D341Med (cell line): ENCODE measurements at regions not wholly inside any gene's neighbourhood (a gene's known extent, or its start where the extent isn't known, plus 50 kb on each side); places are given as distances from the start of the nearest gene placed in this dataset.

Experiments used
- DNase-seq: peaks from one replicate; pipeline ENCODE4 v3.0.0; 2012; ENCODE audit warnings: low spot score

DNA sequence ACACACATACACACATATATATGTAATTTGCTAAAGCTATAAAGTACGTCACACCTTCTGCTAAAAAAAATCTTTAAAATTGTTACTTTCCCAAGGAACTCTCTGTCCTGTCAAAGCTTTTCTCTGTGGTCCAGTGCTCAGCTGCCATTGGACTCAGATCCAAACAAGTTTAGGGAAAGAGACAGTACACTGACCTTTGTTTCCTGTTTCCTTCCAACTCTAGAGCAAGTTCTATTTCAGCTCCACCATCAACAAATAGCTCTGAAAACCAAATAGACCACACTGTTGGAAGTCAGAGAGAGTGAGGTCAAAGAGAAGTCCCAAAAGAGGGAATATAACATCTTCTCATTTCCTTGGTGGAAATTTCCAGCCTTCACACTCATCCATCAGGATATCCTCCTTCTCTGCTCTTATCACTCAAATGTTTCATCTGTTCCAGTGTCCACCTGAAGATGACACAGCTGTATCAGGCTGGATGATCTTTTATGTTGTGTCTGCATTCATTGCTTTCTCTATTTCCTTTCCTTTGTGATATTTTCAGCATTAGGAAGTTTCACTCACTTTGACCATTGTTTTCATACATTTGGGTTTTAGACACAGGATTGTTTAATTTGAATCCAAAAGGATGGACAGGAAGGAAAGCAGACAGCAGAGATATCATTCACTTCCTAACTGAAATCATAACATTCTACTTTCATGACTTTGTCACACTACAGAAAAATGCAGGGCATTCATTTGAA is 192.3 kb upstream of the NT5C1B start:
- DNase-seq: no peak

- DNase-seq: no peak
Measured at GRCh38 chr2:18777250-18777812, 188.0 kb upstream of the NT5C1B start.

GRCh38 chr2:18771212-18771611 is 181.8 kb upstream of the NT5C1B start:
- DNase-seq: no peak

GRCh38 chr2:18763338-18763737 is 174.0 kb upstream of the NT5C1B start:
- DNase-seq: no peak

- DNase-seq: no peak
Measured at GRCh38 chr2:18762667-18763066, 173.3 kb upstream of the NT5C1B start.

DNA sequence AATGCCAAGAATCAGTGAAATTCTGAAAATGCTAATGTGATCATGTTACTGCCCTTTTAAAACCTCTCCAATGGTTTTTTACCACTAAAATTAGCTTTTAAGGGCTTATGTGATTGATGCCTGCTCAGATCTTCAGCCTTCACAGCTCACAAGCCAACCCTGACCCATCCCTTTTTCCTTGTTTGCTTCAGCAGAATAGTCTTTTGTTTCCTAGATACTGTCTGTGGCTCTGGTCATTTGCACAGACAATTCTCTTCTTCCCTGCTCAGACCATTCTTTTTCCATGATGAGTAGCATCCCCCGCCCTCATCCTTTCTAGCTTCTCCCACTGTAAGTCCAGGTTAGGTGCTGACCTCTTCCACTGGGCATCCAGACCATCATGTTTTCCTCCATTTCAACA is 164.9 kb upstream of the NT5C1B start:
- DNase-seq: no peak

- DNase-seq: no peak
Measured at GRCh38 chr2:18753722-18754121, 164.4 kb upstream of the NT5C1B start.

DNA sequence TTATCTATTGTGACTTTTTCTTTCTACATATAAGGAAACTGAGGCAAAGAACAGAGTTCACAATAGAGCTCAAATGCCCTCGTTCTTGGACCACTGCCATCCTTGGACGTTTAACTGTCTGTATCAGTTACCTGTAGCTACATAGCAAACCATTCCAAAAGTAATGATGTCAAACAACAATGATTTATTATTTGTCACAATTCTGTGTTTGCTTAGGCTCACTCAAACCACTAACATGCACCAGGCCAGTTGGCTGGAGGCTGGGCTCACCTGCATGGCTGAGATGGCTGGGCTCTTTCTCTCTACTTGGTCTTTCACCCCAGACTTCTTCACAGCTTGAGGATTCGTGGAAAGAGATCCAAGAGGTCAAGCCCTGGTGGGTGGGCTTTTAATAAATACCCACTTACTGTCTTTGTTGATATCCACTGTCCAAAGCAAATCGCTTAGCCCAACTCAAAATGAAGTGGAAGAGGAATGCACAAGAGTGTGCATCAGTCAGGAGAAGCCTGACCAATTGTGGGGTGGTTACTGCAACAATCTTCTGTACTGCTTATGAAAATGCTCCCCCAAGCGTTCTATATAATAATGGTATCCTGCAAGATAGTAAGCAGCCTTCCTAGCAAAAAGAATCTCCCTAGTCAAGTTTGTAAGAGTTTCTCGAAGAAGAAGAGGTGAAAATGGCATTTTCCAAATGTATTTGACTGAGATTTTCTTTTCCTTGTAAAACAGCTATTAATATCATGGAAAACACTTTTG is 163.5 kb upstream of the NT5C1B start:
- no peak for DNase-seq

DNA sequence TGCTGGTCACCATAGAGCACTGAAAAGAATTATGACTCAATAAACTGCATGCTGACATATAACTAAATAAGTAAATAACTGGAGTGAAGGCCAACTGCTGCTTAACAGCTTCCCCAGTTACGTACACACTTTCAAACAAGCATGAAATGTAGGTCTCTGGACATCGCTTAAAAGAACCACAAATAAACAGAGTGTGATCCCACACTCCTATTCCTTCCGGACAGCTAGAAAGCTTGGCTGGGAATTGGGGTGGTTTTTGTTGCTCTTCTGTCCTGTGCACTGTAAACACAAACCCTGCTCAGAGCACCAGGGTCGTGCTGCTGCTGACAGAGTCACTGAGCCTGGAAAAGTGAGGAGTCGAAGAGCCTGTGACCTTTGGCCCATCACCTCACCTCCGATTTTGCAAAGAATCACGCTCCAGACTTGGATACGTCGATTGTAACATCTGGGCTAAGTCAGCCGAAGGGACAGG is 162.7 kb upstream of the NT5C1B start:
- no peak for DNase-seq

DNA sequence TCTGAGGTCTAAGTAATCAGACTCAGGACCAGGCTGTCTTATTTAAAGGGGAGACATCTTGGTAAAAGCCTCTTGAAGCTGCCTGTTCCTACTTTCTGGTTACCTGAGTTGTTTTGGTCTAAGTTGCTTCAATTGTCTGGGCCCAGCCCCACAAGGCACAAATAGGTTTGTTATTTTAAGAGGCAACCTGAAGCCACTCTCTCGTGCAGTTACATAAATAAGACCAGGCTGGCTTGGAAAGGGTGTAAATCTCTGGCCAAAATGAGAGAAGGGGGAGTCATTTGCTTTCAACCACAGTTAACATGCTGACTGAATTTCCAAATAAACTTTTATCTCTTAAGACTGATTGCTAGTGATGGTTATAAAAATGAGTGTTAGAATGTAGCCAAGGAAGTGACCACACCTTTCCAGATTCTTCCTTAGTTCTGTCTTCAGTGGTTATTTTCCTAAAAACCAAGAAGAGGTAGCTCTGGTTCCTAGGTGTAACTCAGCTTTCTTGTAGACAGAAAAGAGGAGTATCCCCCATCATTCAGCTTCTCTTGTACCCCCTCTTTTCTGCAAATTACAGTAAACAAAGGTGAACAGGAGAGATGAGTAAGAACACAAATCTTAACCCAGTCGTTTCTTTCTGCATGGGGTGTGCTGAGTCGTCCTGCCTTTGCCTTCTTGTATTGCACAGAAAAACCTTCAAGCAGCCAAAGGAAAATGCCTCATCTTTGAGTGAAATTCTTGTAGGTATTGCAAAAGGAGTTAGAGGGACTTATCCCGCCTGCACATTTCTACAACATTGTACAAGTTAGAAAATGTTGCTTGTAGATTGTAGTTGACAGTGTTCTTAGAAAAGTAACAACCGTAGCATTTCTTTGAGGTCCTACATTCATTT is 161.5 kb upstream of the NT5C1B start:
- no peak for DNase-seq

DNA sequence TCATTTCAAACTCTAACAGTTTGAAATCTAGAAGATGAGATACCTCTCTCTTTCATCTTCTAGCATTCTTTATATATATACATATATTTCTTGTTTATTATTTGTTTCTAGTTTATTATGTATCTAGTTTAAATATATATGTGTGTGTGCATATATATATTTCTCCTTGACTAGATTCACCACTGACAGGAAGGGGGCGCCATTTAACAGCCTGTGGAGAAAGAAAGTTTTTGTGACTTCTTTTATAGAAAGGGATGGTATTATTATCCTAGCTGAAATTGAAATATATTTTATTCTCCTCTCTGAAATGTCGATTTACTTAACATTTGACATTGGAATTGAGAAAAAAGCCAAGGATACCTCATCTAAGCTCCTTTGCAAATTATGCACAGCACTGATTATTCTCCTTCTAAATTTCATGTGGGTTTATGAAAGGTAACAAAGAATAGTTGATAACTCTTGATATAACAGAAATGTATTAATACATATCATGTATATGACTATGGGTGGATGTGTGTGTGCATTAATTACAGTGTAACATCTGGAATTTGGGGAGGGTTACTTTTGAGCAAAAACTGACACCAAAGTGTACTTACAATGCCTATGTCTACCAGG is 160.7 kb upstream of the NT5C1B start:
- peak; percentile 18 for DNase-seq

- DNase-seq: no peak
Measured at GRCh38 chr2:18745431-18746272, 156.3 kb upstream of the NT5C1B start.

DNA sequence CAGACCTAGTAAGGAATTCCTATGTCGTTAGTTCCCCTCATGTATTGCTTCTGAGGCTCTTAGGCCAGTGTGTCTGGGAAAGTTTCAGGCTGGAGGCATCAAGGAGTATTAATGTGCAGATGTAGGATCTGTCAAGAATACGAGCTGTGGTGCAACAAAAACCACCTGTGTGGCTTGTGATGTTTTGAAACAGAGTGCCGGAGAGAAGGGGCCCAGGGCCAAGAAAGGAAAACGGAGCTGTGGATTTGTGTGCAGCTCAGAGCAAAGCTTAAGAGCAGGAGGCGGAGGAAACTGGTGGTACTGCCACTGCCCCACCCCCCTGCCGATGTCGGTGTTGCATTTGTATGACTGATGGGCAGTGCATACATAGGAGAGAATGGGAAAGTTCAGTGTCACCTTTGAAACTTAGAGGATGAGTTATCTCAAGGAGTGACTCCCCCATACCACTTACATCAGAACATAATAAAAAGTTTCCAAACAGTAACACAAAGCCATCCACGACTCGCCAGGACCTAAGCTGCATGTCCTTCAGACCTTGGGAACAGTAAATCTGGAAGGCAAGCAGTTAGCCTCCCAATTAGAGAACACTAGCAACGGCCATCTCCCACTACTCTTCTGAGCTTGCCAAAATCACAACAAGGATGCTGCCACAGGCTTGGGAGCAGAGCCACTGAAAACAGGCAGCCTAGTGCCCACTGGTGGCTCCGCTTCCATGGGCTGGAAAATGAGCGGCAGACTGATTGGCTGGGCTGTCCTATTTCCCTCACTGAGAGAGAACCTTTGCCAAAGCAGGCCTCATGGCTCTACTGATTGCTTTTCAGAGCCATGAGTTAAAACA is 152.7 kb upstream of the NT5C1B start:
- no peak for DNase-seq

DNA sequence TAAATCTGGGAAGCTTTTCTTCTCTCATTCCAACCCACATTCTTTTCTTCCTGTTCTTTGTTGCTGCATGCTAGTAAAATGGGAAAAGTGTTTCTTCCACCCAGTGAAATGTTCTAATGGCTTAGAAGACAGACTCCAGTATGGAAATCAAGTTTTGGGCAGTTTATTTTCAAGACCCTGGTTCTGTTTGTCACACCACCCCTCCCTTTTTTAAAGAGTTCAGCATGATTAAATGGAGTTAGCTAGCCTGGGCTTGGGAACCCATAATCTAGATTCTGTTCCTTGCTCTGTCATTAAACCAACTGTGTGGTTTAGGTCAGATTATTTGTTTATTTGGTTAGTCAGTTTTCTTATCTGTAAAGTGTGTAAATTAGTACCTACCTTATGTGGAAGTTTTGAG is 151.8 kb upstream of the NT5C1B start:
- no peak for DNase-seq

DNA sequence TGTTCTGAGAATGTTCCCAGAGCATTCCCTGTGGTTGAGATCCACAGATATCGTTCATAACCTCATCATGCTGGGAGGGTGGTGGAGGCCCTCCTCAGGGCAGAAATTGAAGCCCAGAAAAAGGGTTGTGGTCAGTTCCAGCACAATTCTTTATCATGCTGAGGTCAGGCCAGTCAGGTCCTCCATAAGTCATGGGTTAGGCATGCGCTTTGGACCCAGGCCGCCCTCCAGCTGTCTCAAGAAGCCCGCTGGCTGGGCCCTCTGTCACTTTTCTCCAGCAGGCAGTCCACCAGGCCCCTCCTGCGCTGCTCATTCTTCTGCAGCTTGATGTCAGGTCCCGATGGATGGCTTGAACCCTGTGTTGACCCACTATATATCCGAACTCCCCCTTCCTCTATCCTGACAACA is 151.1 kb upstream of the NT5C1B start:
- no peak for DNase-seq

DNA sequence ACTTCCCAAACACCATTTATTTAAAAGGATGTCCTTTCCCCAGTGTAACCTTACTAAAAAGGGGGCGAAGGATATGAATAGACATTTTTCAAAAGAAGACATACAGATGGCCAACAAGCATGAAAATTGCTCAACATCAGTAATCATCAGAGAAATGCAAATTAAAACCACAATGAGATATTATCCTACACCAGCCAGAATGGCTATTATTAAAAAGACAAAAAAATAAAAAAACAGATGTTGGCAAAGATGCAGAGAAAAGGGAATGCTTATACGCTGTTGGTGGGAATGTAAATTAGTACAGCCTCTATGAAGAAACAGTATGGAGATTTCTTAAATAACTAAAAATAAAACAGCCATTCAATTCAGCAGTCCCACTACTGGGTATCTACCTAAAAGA is 142.3 kb upstream of the NT5C1B start:
- no peak for DNase-seq

GRCh38 chr2:18724371-18725145 is 135.2 kb upstream of the NT5C1B start:
- no peak for DNase-seq

GRCh38 chr2:18723219-18723618 is 133.8 kb upstream of the NT5C1B start:
- no peak for DNase-seq

DNA sequence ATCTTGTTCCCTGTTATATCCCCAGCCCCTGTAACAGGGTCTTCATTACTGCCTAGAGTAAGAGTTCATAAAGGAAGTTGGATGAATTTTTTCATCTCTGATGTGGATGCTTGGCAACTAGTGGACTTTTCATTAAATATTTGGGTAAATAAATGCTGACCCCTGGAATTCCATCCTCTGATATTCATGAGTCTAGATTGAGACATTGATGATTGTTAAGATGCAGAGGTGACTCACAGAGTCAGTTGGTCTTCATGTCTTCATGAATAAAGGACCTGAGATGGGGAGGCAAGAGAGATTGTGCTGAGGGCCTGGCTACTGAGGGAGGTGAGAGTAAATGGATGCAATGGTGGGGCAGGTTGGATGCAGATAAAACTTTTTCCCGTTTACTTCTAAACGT is 132.7 kb upstream of the NT5C1B start:
- no peak for DNase-seq
